Stimulated activated effector memory CD8-positive, alpha-beta T cell treated with anti-CD3 and anti-CD28 coated beads, Interleukin-12 subunit alpha, Interleukin-12 subunit beta, amount 100 ng/mL, for 72 hours (primary cell): ENCODE measurements at regions not wholly inside any gene's neighbourhood (a gene's known extent, or its start where the extent isn't known, plus 50 kb on each side); places are given as distances from the start of the nearest gene placed in this dataset.
"Not testable (repeated sequence)": the region's sequence is repeated elsewhere in the genome, so short reads cannot be mapped to it uniquely, and the experiment has no call there.

Experiments used
- ATAC-seq: fragments of 150-1000 bp; cut with Tn5 transposase; 2 replicates; pipeline ENCODE4 v1.10.0; 2021
- DNase-seq, 2 donors: peaks; one replicate each; pipeline ENCODE4 v3.0.0; 2021 to 2022; ENCODE audit warnings: low spot score in 2 of 2
- H3K27ac Mint-ChIP-seq: one replicate; pipeline ENCODE4 v1.8.0; 2022; ENCODE audit warnings: mild to moderate bottlenecking, mixed read lengths
- H3K36me3 Mint-ChIP-seq: one replicate; pipeline ENCODE4 v1.8.0; 2022; ENCODE audit warnings: mild to moderate bottlenecking, mixed read lengths
- H3K4me1 Mint-ChIP-seq: one replicate; pipeline ENCODE4 v1.8.0; 2022; ENCODE audit warnings: mixed read lengths
- H3K4me3 Mint-ChIP-seq: one replicate; pipeline ENCODE4 v1.8.0; 2022; ENCODE audit warnings: mild to moderate bottlenecking, mixed read lengths
- H3K9me3 Mint-ChIP-seq: one replicate; pipeline ENCODE4 v1.8.0; 2022; ENCODE audit warnings: mixed read lengths

- H3K4me1 Mint-ChIP-seq, H3K4me3 Mint-ChIP-seq, DNase-seq, H3K36me3 Mint-ChIP-seq, H3K27ac Mint-ChIP-seq, ATAC-seq, H3K9me3 Mint-ChIP-seq: not testable (repeated sequence)
These were observed 104.6 kb upstream of the ZNF658 start for GRCh38 chr9:66795723-66796503.

- not testable (repeated sequence) for H3K36me3 Mint-ChIP-seq
These were observed 102.5 kb upstream of the ZNF658 start for GRCh38 chr9:66797905-66798616.

GRCh38 chr9:66803619-66804018, 96.9 kb upstream of the ZNF658 start:
- not testable (repeated sequence) for H3K27ac Mint-ChIP-seq, H3K4me1 Mint-ChIP-seq, ATAC-seq, DNase-seq, H3K4me3 Mint-ChIP-seq, H3K9me3 Mint-ChIP-seq, H3K36me3 Mint-ChIP-seq

More at GRCh38 chr9:66797905-66798616, 102.5 kb upstream of the ZNF658 start:
- H3K9me3 Mint-ChIP-seq, H3K4me3 Mint-ChIP-seq, H3K4me1 Mint-ChIP-seq, H3K27ac Mint-ChIP-seq, DNase-seq: not testable (repeated sequence)
- ATAC-seq = peak; percentile 54

GRCh38 chr9:66810247-66810646, 90.3 kb upstream of the ZNF658 start:
- not testable (repeated sequence) for H3K9me3 Mint-ChIP-seq, H3K4me3 Mint-ChIP-seq, H3K27ac Mint-ChIP-seq, DNase-seq, H3K36me3 Mint-ChIP-seq, ATAC-seq, H3K4me1 Mint-ChIP-seq

GRCh38 chr9:66812367-66812766, 88.2 kb upstream of the ZNF658 start:
- not testable (repeated sequence) for H3K36me3 Mint-ChIP-seq, H3K9me3 Mint-ChIP-seq, ATAC-seq, H3K4me3 Mint-ChIP-seq, DNase-seq, H3K4me1 Mint-ChIP-seq, H3K27ac Mint-ChIP-seq

- H3K4me3 Mint-ChIP-seq, DNase-seq: not testable (repeated sequence)
These were observed 87.6 kb upstream of the ZNF658 start for GRCh38 chr9:66812967-66813366.

GRCh38 chr9:66814038-66814437, 86.5 kb upstream of the ZNF658 start:
- H3K4me1 Mint-ChIP-seq, H3K4me3 Mint-ChIP-seq, H3K27ac Mint-ChIP-seq, ATAC-seq, H3K36me3 Mint-ChIP-seq, H3K9me3 Mint-ChIP-seq, DNase-seq: not testable (repeated sequence)

More at GRCh38 chr9:66812967-66813366, 87.6 kb upstream of the ZNF658 start:
- ATAC-seq, H3K4me1 Mint-ChIP-seq, H3K36me3 Mint-ChIP-seq, H3K9me3 Mint-ChIP-seq, H3K27ac Mint-ChIP-seq: not testable (repeated sequence)

- not testable (repeated sequence) for H3K4me3 Mint-ChIP-seq, H3K9me3 Mint-ChIP-seq, H3K36me3 Mint-ChIP-seq, ATAC-seq, H3K27ac Mint-ChIP-seq, H3K4me1 Mint-ChIP-seq, DNase-seq
These were observed 81.0 kb upstream of the ZNF658 start for GRCh38 chr9:66819510-66819909.

- not testable (repeated sequence) for ATAC-seq, H3K4me1 Mint-ChIP-seq, DNase-seq, H3K9me3 Mint-ChIP-seq, H3K27ac Mint-ChIP-seq, H3K36me3 Mint-ChIP-seq, H3K4me3 Mint-ChIP-seq
These were observed 80.4 kb upstream of the ZNF658 start for GRCh38 chr9:66820014-66820660.

GRCh38 chr9:66824169-66824568, 76.4 kb upstream of the ZNF658 start:
- H3K9me3 Mint-ChIP-seq, H3K36me3 Mint-ChIP-seq, DNase-seq, H3K4me3 Mint-ChIP-seq, H3K27ac Mint-ChIP-seq, ATAC-seq, H3K4me1 Mint-ChIP-seq: not testable (repeated sequence)

GRCh38 chr9:66829853-66830252, 70.7 kb upstream of the ZNF658 start:
- not testable (repeated sequence) for ATAC-seq, H3K4me1 Mint-ChIP-seq, H3K4me3 Mint-ChIP-seq, H3K9me3 Mint-ChIP-seq, H3K27ac Mint-ChIP-seq, H3K36me3 Mint-ChIP-seq, DNase-seq

GRCh38 chr9:66830777-66831497, 69.6 kb upstream of the ZNF658 start:
- H3K4me1 Mint-ChIP-seq, H3K4me3 Mint-ChIP-seq, H3K27ac Mint-ChIP-seq, H3K9me3 Mint-ChIP-seq, ATAC-seq, H3K36me3 Mint-ChIP-seq, DNase-seq: not testable (repeated sequence)

- H3K4me3 Mint-ChIP-seq, DNase-seq, H3K4me1 Mint-ChIP-seq, H3K36me3 Mint-ChIP-seq, ATAC-seq, H3K9me3 Mint-ChIP-seq, H3K27ac Mint-ChIP-seq: not testable (repeated sequence)
These were observed 68.3 kb upstream of the ZNF658 start for GRCh38 chr9:66832222-66832621.

GRCh38 chr9:66837242-66837937, 63.1 kb upstream of the ZNF658 start:
- not testable (repeated sequence) for DNase-seq, H3K9me3 Mint-ChIP-seq, H3K27ac Mint-ChIP-seq, ATAC-seq, H3K4me1 Mint-ChIP-seq, H3K36me3 Mint-ChIP-seq, H3K4me3 Mint-ChIP-seq
